H1 (cell line): ENCODE measurements at regions not wholly inside any gene's neighbourhood (a gene's known extent, or its start where the extent isn't known, plus 50 kb on each side); places are given as distances from the start of the nearest gene placed in this dataset.

Experiments used
- BCL11A ChIP-seq, 2 experiments: IDR thresholded peaks; one replicate each; pipeline ENCODE4 v1.6.1; 2011; ENCODE audit warnings: low read depth in 2 of 2, low read length in 2 of 2, mild to moderate bottlenecking in 2 of 2
- CEBPB ChIP-seq: IDR thresholded peaks from 2 replicates; pipeline ENCODE4 v1.6.1; 2012; ENCODE audit warnings: low read depth, low read length
- FOSL1 ChIP-seq: IDR thresholded peaks from 2 replicates; pipeline ENCODE4 v1.6.1; 2011; ENCODE audit warnings: mild to moderate bottlenecking, low read depth, low read length, moderate library complexity; ENCODE audit not compliant: insufficient read depth
- HDAC2 ChIP-seq, 2 experiments: fragments of 300-600 bp in 1 of 2; sonication (generic) in 1 of 2; IDR thresholded peaks; 2 replicates each; pipeline ENCODE4 v1.6.1; 2011 to 2012; ENCODE audit warnings: low read depth in 2 of 2, low read length in 2 of 2, mild to moderate bottlenecking in 2 of 2, moderate library complexity in 2 of 2, borderline replicate concordance in 1 of 2, inconsistent platforms in 1 of 2
- KDM1A ChIP-seq: fragments of 200-600, 300-600 bp; sonication (generic); IDR thresholded peaks from 2 replicates; pipeline ENCODE4 v1.7.1; 2016; ENCODE audit warnings: mild to moderate bottlenecking, low read length, borderline replicate concordance
- NANOG ChIP-seq: IDR thresholded peaks from 2 replicates; pipeline ENCODE4 v1.6.1; 2011; ENCODE audit warnings: low read length, low read depth, mild to moderate bottlenecking, inconsistent platforms; ENCODE audit not compliant: insufficient read depth, poor library complexity, severe bottlenecking
- SUZ12 ChIP-seq: fragments of 200-600 bp; sonication (generic); IDR thresholded peaks from 2 replicates; pipeline ENCODE4 v1.6.1; 2012; ENCODE audit warnings: mild to moderate bottlenecking, inconsistent platforms, low read length, moderate library complexity, mixed read lengths
- TF ChIP-seq, protein P1 (sequence below): fragments of 300-600 bp; sonication (generic); IDR thresholded peaks from 2 replicates; pipeline ENCODE4 v1.7.1; 2012; ENCODE audit warnings: low read length, moderate library complexity, mild to moderate bottlenecking, inconsistent platforms; ENCODE audit not compliant: insufficient replicate concordance
- TF ChIP-seq, protein P2 (sequence below), 3 experiments: IDR thresholded peaks; 1 replicate in 2 of 3; 2 replicates in 1 of 3; pipeline versions ENCODE4 v1.5.1 to v1.6.1; 2011; ENCODE audit warnings: low read length in 3 of 3, mild to moderate bottlenecking in 3 of 3, inconsistent platforms in 2 of 3, low read depth in 1 of 3, moderate library complexity in 1 of 3; ENCODE audit not compliant: insufficient read depth in 1 of 3; ENCODE audit errors: control extremely low read depth in 1 of 3

GRCh38 chr12:41656454-41656853 is 468.3 kb downstream of the PDZRN4 start (continued):
- TF ChIP-seq, protein P1, sequence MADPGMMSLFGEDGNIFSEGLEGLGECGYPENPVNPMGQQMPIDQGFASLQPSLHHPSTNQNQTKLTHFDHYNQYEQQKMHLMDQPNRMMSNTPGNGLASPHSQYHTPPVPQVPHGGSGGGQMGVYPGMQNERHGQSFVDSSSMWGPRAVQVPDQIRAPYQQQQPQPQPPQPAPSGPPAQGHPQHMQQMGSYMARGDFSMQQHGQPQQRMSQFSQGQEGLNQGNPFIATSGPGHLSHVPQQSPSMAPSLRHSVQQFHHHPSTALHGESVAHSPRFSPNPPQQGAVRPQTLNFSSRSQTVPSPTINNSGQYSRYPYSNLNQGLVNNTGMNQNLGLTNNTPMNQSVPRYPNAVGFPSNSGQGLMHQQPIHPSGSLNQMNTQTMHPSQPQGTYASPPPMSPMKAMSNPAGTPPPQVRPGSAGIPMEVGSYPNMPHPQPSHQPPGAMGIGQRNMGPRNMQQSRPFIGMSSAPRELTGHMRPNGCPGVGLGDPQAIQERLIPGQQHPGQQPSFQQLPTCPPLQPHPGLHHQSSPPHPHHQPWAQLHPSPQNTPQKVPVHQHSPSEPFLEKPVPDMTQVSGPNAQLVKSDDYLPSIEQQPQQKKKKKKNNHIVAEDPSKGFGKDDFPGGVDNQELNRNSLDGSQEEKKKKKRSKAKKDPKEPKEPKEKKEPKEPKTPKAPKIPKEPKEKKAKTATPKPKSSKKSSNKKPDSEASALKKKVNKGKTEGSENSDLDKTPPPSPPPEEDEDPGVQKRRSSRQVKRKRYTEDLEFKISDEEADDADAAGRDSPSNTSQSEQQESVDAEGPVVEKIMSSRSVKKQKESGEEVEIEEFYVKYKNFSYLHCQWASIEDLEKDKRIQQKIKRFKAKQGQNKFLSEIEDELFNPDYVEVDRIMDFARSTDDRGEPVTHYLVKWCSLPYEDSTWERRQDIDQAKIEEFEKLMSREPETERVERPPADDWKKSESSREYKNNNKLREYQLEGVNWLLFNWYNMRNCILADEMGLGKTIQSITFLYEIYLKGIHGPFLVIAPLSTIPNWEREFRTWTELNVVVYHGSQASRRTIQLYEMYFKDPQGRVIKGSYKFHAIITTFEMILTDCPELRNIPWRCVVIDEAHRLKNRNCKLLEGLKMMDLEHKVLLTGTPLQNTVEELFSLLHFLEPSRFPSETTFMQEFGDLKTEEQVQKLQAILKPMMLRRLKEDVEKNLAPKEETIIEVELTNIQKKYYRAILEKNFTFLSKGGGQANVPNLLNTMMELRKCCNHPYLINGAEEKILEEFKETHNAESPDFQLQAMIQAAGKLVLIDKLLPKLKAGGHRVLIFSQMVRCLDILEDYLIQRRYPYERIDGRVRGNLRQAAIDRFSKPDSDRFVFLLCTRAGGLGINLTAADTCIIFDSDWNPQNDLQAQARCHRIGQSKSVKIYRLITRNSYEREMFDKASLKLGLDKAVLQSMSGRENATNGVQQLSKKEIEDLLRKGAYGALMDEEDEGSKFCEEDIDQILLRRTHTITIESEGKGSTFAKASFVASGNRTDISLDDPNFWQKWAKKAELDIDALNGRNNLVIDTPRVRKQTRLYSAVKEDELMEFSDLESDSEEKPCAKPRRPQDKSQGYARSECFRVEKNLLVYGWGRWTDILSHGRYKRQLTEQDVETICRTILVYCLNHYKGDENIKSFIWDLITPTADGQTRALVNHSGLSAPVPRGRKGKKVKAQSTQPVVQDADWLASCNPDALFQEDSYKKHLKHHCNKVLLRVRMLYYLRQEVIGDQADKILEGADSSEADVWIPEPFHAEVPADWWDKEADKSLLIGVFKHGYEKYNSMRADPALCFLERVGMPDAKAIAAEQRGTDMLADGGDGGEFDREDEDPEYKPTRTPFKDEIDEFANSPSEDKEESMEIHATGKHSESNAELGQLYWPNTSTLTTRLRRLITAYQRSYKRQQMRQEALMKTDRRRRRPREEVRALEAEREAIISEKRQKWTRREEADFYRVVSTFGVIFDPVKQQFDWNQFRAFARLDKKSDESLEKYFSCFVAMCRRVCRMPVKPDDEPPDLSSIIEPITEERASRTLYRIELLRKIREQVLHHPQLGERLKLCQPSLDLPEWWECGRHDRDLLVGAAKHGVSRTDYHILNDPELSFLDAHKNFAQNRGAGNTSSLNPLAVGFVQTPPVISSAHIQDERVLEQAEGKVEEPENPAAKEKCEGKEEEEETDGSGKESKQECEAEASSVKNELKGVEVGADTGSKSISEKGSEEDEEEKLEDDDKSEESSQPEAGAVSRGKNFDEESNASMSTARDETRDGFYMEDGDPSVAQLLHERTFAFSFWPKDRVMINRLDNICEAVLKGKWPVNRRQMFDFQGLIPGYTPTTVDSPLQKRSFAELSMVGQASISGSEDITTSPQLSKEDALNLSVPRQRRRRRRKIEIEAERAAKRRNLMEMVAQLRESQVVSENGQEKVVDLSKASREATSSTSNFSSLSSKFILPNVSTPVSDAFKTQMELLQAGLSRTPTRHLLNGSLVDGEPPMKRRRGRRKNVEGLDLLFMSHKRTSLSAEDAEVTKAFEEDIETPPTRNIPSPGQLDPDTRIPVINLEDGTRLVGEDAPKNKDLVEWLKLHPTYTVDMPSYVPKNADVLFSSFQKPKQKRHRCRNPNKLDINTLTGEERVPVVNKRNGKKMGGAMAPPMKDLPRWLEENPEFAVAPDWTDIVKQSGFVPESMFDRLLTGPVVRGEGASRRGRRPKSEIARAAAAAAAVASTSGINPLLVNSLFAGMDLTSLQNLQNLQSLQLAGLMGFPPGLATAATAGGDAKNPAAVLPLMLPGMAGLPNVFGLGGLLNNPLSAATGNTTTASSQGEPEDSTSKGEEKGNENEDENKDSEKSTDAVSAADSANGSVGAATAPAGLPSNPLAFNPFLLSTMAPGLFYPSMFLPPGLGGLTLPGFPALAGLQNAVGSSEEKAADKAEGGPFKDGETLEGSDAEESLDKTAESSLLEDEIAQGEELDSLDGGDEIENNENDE: no peak
- TF ChIP-seq CEBPB (no peak), KDM1A (no peak), BCL11A (IDR thresholded peaks at IDR 0.05; ENCODE audit: low read depth in 2 of 2, low read length in 2 of 2) (no peak), FOSL1 (no peak), NANOG (no peak), HDAC2 (IDR thresholded peaks at IDR 0.05; ENCODE audit: borderline replicate concordance in 1 of 2, low read depth in 2 of 2, low read length in 2 of 2) (no peak), SUZ12 (no peak)
- TF ChIP-seq, protein P2, sequence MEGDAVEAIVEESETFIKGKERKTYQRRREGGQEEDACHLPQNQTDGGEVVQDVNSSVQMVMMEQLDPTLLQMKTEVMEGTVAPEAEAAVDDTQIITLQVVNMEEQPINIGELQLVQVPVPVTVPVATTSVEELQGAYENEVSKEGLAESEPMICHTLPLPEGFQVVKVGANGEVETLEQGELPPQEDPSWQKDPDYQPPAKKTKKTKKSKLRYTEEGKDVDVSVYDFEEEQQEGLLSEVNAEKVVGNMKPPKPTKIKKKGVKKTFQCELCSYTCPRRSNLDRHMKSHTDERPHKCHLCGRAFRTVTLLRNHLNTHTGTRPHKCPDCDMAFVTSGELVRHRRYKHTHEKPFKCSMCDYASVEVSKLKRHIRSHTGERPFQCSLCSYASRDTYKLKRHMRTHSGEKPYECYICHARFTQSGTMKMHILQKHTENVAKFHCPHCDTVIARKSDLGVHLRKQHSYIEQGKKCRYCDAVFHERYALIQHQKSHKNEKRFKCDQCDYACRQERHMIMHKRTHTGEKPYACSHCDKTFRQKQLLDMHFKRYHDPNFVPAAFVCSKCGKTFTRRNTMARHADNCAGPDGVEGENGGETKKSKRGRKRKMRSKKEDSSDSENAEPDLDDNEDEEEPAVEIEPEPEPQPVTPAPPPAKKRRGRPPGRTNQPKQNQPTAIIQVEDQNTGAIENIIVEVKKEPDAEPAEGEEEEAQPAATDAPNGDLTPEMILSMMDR (IDR thresholded peaks at IDR 0.05; ENCODE audit: control extremely low read depth in 1 of 3, insufficient read depth in 1 of 3, low read depth in 1 of 3, low read length in 3 of 3): no peak
